ENCODE measurements at regions not wholly inside any gene's neighbourhood (a gene's known extent, or its start where the extent isn't known, plus 50 kb on each side); places are given as distances from the start of the nearest gene placed in this dataset.

GRCh38 chr13:32947411-32948276 is 68.6 kb upstream of the KL start (continued):
- no peak for TF ChIP-seq REST (IDR thresholded peaks at IDR 0.05; ENCODE audit: low read depth)

GRCh38 chr13:32949820-32950219 is 66.4 kb upstream of the KL start:
- Histone ChIP-seq H3K4me3 (replicated peaks in 1 of 2; ENCODE audit: low read depth in 1 of 2, low read length in 2 of 2) (no peak overlapping the region), H4K20me1 (ENCODE audit: insufficient read depth) (no peaks in the 10 kb centered on the region), H3K36me3 (ENCODE audit: control insufficient read depth in 1 of 2, insufficient read depth in 2 of 2, low read length in 2 of 2) (no peaks in the 10 kb centered on the region), H3K79me2 (ENCODE audit: insufficient read depth, low read length) (no peaks in the 10 kb centered on the region), H3K27ac (ENCODE audit: low read depth, low read length) (no peak overlapping the region), H3K9ac (ENCODE audit: low read length) (no peak overlapping the region), H3K27me3 (ENCODE audit: insufficient read depth, low read length) (no peaks in the 10 kb centered on the region), H3K4me1 (ENCODE audit: control insufficient read depth in 1 of 2, insufficient read depth in 2 of 2, low read length in 2 of 2) (no peaks in the 10 kb centered on the region), H3K9me2 (ENCODE audit: insufficient read depth) (no peaks in the 10 kb centered on the region), H3K9me3 (ENCODE audit: control insufficient read depth in 1 of 2, insufficient read depth in 1 of 2, low read depth in 1 of 2, low read length in 2 of 2) (no peaks in the 10 kb centered on the region), H2AFZ (ENCODE audit: low read depth, low read length, poor library complexity, severe bottlenecking) (no peak overlapping the region), H3K4me2 (ENCODE audit: low read length) (no peak overlapping the region)
- intact Hi-C loops (cut with micrococcal nuclease): no loop called here
- ATAC-seq (no peak), DNase-seq (ENCODE audit: low read depth, low spot score) (no peak)
- TF ChIP-seq ZBTB33 (IDR thresholded peaks at IDR 0.05; ENCODE audit: extremely low read depth, insufficient replicate concordance, low read length) (no peak), FOSL1 (IDR thresholded peaks at IDR 0.05; ENCODE audit: low read depth) (no peak), REST (IDR thresholded peaks at IDR 0.05; ENCODE audit: low read depth) (no peak), TCF7L2 (IDR thresholded peaks at IDR 0.05; ENCODE audit: borderline replicate concordance, extremely low read depth, insufficient read depth, insufficient read length) (no peak), SRF (IDR thresholded peaks at IDR 0.05; ENCODE audit: low read depth) (no peak)
- ChIA-PET CTCF (no interaction called here), POLR2A (no interaction called here), RAD21 (ENCODE audit: low non-redundant PET in 1 of 2, low total read pairs in 2 of 2, uncharacterized antibody in 2 of 2, unreplicated experiment in 2 of 2) (no interaction called here)
- BruUV-seq (replicated peaks): no TSS peak

All from HCT116 (cell line).